ENCODE measurements at regions not wholly inside any gene's neighbourhood (a gene's known extent, or its start where the extent isn't known, plus 50 kb on each side); places are given as distances from the start of the nearest gene placed in this dataset.

- no peak for DNase-seq
Observed at GRCh38 chr15:69577397-69577796, 124.8 kb downstream of the RPLP1 start.

DNA sequence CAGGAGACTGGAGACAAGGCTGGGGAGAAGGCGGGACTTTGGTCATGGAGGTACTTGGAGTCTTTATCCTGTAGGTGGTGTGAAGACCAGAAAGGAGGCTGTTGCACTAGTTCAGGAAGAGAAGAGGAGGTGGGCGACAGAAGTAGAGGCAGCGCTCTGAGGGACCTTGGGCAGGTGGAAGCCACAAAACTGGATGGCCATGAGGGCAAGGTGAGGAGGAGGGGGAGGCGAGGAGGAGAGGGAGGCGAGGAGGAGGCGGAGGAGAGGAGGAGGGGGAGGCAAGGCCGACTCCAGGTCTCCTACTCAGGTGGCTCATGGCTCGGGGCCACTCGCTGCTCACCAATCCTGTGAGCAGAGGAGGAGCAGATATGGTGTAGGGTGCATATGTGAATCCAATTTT, 125.6 kb downstream of the RPLP1 start:
- no peak for DNase-seq

GRCh38 chr15:69578787-69579583, 126.4 kb downstream of the RPLP1 start:
- no peak for DNase-seq

DNA sequence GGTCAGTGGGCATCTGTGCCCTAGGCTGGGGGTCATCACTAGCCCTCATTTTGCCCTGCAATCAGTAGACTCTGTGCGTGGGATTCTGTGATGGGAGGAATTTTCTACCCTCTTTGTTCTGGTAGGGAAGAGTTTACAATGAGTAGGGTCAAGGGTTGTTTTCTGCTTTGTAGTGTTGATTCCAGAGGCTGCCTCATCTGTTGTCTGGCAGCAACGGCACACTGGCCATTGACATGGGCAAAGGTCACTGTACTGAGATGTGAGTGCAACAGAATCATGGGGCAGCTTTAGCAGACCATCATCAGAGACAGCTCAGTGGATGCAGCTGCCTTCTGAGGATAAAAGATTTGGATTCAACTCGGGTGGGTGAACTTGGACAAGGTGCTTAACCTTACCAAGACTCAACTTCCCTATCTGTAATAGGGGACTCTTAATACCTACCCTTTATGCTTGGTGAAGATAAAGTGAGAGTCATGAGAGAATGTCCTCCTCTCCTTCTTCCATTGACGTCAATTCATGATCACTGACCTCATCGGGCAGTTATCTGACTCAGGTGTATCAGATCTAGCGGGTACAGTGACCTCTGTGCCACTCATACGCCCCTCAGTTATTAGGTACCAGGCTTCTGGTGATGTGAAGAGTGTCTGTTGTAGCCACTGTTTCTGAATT, 127.5 kb downstream of the RPLP1 start:
- no peak for DNase-seq

GRCh38 chr15:69583626-69584025, 131.0 kb downstream of the RPLP1 start:
- DNase-seq, result no peak

- no peak for DNase-seq
Observed at GRCh38 chr15:69585937-69586336, 133.3 kb downstream of the RPLP1 start.

- DNase-seq, result no peak
Observed at GRCh38 chr15:69586721-69587120, 134.1 kb downstream of the RPLP1 start.

DNA sequence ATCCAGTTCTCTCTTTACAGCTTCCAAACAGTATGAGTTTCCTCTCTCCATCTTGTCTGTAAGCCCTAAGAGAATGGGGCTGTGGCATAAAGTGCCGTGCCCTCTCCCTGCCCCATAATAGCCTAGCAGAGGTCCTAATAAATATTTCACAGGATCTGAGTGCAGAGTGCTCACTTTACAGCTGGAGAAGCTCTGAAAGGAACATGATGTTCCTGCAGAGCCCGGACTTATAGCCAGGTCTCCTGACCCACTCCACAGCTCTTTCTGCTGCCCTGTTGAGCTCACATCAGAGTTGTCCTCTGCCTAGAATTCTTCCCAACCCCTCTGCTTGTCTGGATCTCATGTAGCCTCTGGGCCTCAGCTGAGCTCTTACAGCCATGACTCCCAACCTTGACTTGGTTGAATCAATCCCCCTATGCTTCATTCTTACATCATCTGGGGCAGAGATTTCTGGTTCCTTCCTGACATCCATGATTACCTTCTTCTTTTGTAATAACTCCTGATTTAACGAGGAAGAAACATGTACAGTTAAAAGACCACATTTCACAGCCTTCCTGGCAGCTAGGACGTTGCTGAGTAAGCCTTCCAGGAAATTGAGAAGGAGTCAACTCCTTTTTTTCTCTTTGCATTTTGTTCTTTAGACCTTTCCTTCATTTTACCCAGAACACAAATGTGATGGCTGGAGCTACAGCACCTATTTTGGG, 135.3 kb downstream of the RPLP1 start:
- DNase-seq, result no peak

DNA sequence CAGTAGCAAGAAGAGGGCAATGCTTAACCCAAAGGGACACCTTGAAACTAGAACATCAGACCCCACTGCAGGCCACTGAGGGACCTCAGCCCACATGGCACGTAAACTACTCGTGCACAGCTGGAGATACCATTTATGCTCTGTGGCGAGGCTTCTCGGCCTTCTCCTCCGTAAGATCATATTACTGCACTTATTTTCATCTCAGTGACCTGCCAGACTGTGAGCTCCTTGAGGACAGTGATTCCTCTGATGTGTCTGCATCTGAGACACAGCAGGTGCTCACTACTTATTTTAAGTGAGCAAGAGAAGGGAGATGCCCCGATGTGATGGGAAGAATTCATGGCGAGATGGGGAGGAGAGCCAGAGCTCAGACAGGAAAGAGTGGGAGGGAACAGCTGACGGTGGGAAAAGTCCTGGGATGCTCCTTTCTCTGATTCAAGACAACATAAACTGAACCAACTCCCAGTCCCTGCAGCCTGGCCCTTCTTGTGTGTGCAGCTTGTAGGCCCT, 137.6 kb downstream of the RPLP1 start:
- no peak for DNase-seq

DNA sequence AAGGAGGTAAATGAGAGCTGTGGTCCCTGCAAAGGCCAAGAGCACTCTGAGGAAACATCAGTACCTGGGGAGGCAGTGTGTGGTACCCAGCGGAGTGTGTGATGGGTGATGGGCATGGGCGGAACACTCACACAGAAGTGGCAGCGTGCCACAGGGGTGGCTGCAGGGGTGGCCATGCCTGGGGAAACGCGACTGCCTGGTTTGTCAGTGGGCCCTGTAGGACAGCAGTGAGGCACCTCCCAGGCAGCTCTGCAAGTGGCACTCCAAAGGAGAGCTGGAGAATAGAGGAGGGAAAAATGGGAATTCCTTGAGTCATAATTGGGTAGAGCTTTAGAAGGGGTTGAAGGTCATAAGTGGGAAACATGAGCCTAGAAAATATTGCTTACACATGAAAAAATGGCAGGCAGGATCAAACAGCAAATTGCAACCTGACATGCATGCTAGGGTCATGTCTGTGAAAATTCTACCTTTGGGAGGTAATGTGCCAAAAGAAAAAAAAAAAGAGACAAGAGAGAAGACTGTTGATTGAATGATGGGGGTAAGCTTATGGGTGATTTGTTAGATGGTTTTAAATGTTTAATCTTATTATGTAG, 138.4 kb downstream of the RPLP1 start:
- DNase-seq, result no peak

DNA sequence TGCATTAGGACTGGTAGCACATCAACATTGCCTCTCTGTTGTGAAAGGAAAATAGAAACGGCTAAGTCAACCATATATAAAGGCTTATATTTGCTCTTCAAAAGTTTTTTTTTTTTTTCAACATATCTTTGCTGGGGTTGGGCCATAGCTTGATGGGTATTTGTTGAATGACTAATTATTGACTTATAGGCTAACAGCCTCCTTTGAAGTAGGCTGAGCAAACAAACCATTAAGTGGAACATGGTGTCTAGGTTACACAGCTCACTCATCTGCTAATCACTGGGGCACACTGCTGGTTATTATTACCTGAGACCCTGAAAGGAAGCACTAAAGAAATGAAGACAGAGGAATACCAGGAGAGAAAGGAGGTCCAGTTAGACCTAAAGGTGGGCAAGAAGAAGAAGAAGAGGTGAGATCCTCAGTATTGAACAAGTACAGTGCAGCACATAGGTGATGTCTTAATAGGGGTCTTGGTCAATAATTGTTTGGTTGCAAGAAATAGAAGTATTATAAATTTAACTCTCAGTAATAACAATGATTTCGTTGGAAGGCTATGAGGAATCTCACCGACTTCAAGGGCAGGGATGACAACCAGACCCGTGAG, 139.4 kb downstream of the RPLP1 start:
- no peak for DNase-seq

- no peak for DNase-seq
Observed at GRCh38 chr15:69592954-69593353, 140.3 kb downstream of the RPLP1 start.

DNA sequence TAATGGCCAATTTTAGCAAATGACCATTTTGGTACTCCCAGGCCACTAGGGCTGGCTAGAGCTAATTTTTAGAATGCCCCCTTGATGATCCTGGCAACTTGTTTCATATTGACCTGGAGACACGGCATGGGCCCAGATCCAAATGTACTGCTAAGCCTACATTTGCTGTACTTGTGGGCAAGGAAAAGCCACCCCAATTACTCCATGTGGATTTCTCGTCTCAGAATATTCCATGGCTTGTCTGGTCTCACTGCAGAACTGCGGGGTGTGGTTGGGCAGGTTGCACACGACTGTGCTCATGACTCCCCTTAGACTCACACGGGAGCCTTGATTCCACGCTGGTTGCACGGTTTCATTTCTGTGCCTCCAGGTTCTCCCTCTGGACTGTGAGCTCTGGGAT, 140.9 kb downstream of the RPLP1 start:
- DNase-seq, result no peak

- no peak for DNase-seq
Observed at GRCh38 chr15:69593981-69594966, 141.7 kb downstream of the RPLP1 start.

DNA sequence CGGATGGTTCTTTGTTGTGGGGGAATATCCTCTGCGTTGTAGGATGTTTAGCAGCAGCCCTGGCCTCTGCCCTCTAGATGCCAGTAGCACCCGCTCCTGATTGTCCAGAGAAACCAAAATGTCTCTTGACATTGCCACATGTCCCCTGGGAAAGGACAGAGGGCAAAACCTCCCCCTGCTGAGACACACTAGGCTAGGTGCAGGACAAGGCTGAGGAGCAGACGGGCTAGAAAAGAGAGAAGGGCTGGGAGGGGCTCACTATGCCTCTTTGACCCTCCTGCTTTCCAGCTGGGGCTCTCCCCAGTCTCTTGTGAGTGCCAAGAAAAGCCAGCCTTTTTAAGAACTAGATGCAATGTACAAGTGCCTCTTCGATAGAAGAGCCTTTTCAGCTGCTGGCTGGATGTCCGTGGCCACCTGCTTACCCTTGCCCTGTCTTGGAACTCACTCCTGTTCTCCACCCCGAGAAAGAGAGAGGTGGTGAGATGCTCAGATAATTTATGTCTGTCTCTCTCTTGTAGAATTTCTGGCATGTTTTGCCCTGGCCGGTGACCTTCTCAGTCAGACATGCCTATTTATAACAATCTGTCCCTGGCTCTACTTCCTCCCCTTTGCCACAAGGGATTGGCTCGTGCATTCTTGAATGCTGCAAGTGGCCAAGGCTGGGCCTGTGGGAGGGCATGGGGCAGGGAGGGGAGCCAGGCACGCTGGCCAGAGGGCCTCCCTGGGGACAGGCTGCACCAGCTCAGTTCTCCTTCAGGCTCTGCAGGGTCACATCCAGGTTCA, 142.6 kb downstream of the RPLP1 start:
- peak; percentile 53 for DNase-seq

GRCh38 chr15:69597061-69597592, 144.5 kb downstream of the RPLP1 start:
- DNase-seq, result peak; percentile 47

DNA sequence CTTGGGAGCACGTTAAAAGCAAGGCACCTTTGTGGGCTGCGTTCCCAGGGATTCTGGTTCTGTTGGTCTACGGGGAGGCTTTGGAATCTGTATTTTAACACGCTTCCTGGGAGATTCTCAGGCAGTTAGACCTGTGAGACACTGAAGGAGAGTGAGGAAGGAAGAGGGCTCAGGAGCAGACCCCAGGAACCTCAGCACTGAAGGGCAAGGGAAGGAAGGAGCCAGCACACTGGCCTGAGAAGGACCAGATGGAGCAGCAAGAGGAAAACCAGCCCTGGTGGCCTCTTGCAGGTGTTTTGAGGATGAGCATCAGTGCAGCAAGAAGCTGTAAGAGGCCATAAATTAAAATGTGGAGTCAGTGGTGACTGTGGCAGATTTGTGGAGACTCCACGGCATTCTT, 146.7 kb downstream of the RPLP1 start:
- DNase-seq, result no peak

DNA sequence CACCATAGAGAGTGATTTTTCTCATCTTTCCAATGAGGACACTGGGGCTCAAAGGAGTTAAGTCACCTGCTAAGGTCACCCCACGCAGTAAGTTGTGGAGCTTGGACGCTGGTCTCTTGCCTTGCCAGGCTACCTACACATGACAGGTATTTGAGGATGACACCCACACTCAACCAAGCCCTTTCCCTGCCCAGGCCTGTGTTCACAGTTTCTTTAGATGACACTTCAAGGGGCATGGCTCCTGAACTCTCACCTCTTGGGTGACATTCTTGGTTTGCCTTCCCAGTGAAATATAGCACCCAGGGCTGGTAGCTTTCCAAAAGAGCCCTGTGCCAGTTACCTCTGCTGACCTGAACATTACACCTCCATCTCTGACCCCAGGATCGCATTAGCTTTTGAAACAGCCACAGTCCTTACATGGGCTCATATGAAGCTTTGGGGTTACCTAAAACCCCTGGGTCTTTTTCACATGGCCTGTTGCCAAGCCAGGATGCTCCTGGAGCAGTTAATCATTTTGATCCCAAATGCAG, 148.0 kb downstream of the RPLP1 start:
- peak; percentile 38 for DNase-seq

DNA sequence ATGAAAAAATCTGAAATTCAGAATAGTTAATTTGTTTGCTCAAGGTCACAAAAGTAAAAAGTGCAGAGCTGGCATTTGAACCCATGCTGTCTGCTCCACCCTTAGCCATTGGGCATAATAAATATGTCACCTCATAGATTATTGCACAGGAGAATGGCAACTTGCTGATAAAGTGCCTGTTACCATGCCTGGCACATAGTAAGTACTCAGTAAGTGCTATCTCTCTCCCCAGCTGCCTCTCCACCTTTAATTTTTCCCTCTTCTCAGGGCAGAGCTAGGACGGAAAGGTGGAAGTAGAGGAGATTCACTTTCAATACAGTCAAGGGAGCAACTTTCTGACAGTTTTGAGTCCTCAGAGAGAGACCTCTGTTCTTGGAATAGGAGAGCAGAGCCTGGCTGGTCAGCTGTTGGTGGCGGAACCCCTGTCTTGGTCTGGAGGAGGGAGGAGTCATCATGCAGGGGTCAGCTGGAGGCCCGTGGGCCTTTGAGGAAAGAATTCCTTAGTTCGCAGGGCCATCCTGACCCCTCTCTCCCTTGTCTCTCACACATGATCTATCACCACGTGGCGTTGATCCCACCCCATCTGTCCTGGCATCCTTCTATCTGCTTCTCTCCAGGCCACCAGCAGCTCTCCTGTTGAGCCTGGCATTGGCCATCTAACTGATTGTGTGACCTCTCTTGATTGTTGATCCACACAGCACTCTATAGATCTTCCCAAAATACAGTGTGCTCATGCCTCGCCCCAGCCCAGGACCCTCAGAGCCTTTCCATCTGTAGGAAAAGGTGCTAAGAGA, 149.3 kb downstream of the RPLP1 start:
- peak; percentile 37 for DNase-seq
